Neural cell (in vitro differentiated cells): ENCODE measurements at regions not wholly inside any gene's neighbourhood (a gene's known extent, or its start where the extent isn't known, plus 50 kb on each side); places are given as distances from the start of the nearest gene placed in this dataset.

Experiments
- H2AFZ ChIP-seq: fragments of 200-600, 300-800 bp; sonication (generic), shearing (Covaris generic); 2 replicates; pipeline ENCODE4 v1.6.0; 2014; ENCODE audit warnings: low read depth, mild to moderate bottlenecking, antibody characterized with exemption, low read length, moderate library complexity
- H3F3A ChIP-seq: fragments of 200-600 bp; shearing (Covaris generic); 2 replicates; pipeline ENCODE4 v1.6.1; 2016; ENCODE audit warnings: mild to moderate bottlenecking, moderate library complexity, mixed read lengths, antibody characterized with exemption, low read length; ENCODE audit not compliant: insufficient read depth, poor library complexity, severe bottlenecking
- H3K27ac ChIP-seq: fragments of 200-600, 300-800 bp; sonication (generic), shearing (Covaris generic); 2 replicates; pipeline ENCODE4 v1.5.1; 2014; ENCODE audit warnings: mild to moderate bottlenecking, low read length, moderate library complexity
- H3K27me3 ChIP-seq: fragments of 300-800, 200-600 bp; sonication (generic), shearing (Covaris generic); 2 replicates; pipeline ENCODE4 v1.6.0; 2014; ENCODE audit warnings: mild to moderate bottlenecking, low read depth, low read length, moderate library complexity; ENCODE audit not compliant: insufficient read depth
- H3K36me3 ChIP-seq: fragments of 300-800, 200-600 bp; sonication (generic), shearing (Covaris generic); 2 replicates; pipeline ENCODE4 v1.5.1; 2014; ENCODE audit warnings: mild to moderate bottlenecking, antibody characterized with exemption, low read length, moderate library complexity; ENCODE audit not compliant: insufficient read depth
- H3K4me2 ChIP-seq: fragments of 300-800, 200-600 bp; sonication (generic), shearing (Covaris generic); 2 replicates; pipeline ENCODE4 v1.6.0; 2014; ENCODE audit warnings: mild to moderate bottlenecking, low read length
- H3K4me3 ChIP-seq: fragments of 300-800, 200-600 bp; sonication (generic), shearing (Covaris generic); 2 replicates; pipeline ENCODE4 v1.5.1; 2014; ENCODE audit warnings: mild to moderate bottlenecking, low read length, moderate library complexity
- H3K79me2 ChIP-seq: fragments of 200-600 bp; shearing (Covaris generic); replicated peaks from 2 replicates; pipeline ENCODE4 v1.6.0; 2014; ENCODE audit warnings: mild to moderate bottlenecking, low read length, moderate library complexity; ENCODE audit not compliant: insufficient read depth
- H3K9ac ChIP-seq: fragments of 300-800, 200-600 bp; sonication (generic), shearing (Covaris generic); 2 replicates; pipeline ENCODE4 v1.6.1; 2016; ENCODE audit warnings: mild to moderate bottlenecking, low read length, mixed read lengths
- H3K9me2 ChIP-seq: fragments of 200-600 bp; shearing (Covaris generic); 2 replicates; pipeline ENCODE4 v1.6.1; 2016; ENCODE audit warnings: mild to moderate bottlenecking, low read length, mixed read lengths; ENCODE audit not compliant: insufficient read depth
- H3K9me3 ChIP-seq: fragments of 200-600, 300-800 bp; sonication (generic), shearing (Covaris generic); 2 replicates; pipeline ENCODE4 v1.6.1; 2016; ENCODE audit warnings: mild to moderate bottlenecking, mixed run types, low read length, moderate library complexity, mixed read lengths
- H4K20me1 ChIP-seq: fragments of 200-600 bp; shearing (Covaris generic); 2 replicates; pipeline ENCODE4 v1.6.1; 2016; ENCODE audit warnings: mild to moderate bottlenecking, mixed run types; ENCODE audit not compliant: insufficient read depth
- EP300 ChIP-seq: fragments of 450-650 bp; conservative IDR thresholded peaks from 2 replicates; pipeline ENCODE4 v1.6.1; 2014; ENCODE audit warnings: antibody characterized with exemption, mild to moderate bottlenecking, moderate library complexity; ENCODE audit not compliant: poor library complexity, severe bottlenecking
- EZH2 ChIP-seq: fragments of 200-600, 300-800 bp; shearing (Covaris generic), sonication (generic); IDR thresholded peaks from 2 replicates; pipeline ENCODE4 v1.6.1; 2014; ENCODE audit warnings: antibody characterized with exemption, low read length, borderline replicate concordance, mild to moderate bottlenecking; ENCODE audit not compliant: insufficient read depth, poor library complexity, severe bottlenecking
- MXI1 ChIP-seq: fragments of 450-650 bp; conservative IDR thresholded peaks from 2 replicates; pipeline ENCODE4 v1.6.1; 2014; ENCODE audit warnings: antibody characterized with exemption, mild to moderate bottlenecking; ENCODE audit not compliant: poor library complexity, severe bottlenecking
- POLR2AphosphoS5 ChIP-seq: IDR thresholded peaks from 2 replicates; pipeline ENCODE4 v1.6.1; 2012
- RAD21 ChIP-seq: fragments of 450-650 bp; conservative IDR thresholded peaks from 2 replicates; pipeline ENCODE4 v1.6.1; 2014; ENCODE audit warnings: antibody characterized with exemption, mild to moderate bottlenecking, moderate library complexity
- SMC3 ChIP-seq: fragments of 450-650 bp; conservative IDR thresholded peaks from 2 replicates; pipeline ENCODE4 v1.6.1; 2014; ENCODE audit warnings: antibody characterized with exemption, mild to moderate bottlenecking, moderate library complexity; ENCODE audit not compliant: poor library complexity
- TAF1 ChIP-seq: IDR thresholded peaks from 2 replicates; pipeline ENCODE4 v1.6.1; 2012; ENCODE audit warnings: low read depth
- TF ChIP-seq, protein P1 (sequence below): fragments of 450-650 bp; IDR thresholded peaks from 2 replicates; pipeline ENCODE4 v1.5.1; 2014; ENCODE audit warnings: antibody characterized with exemption, mild to moderate bottlenecking, moderate library complexity; ENCODE audit not compliant: poor library complexity, severe bottlenecking
- TF ChIP-seq, protein P2 (sequence below): IDR thresholded peaks from 2 replicates; pipeline ENCODE4 v1.6.1; 2012; ENCODE audit warnings: borderline replicate concordance

DNA sequence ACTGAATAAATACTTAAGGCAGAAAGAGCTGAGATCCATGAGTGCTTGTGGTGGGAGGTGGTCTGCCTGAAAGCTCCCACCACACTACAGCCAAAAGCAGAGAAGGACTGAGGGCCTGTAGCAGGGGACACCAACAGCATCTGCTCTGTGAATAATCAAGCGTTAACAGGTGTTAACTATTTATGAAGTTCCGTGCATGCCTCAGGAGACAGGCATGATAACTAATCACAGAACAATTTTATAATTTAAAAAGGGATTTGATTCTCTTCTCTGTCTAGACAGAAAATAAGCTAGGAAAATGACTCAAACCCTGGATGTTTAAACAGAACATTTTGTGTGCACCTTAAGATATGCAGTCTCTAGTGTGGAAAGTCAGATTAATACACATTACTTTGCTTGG lies 61.5 kb upstream of the GHITM start:
- no peaks in the 10 kb centered on the region for H3K36me3 ChIP-seq
- no peaks in the 10 kb centered on the region for H3K27me3 ChIP-seq
- no peak overlapping the region for H3K4me3 ChIP-seq
- H2AFZ ChIP-seq = no peak overlapping the region
- no peaks in the 10 kb centered on the region for H3K9me2 ChIP-seq
- H3K27ac ChIP-seq = no peak overlapping the region
- H3K4me2 ChIP-seq = no peak overlapping the region
- no peak overlapping the region for H3K9ac ChIP-seq
- no peaks in the 10 kb centered on the region for H3K9me3 ChIP-seq
- no peaks in the 10 kb centered on the region for H4K20me1 ChIP-seq
- TF ChIP-seq EZH2 (no peak), POLR2AphosphoS5 (no peak), TAF1 (no peak), SMC3 (no peak), EP300 (no peak), MXI1 (no peak)
- TF ChIP-seq, protein P1, sequence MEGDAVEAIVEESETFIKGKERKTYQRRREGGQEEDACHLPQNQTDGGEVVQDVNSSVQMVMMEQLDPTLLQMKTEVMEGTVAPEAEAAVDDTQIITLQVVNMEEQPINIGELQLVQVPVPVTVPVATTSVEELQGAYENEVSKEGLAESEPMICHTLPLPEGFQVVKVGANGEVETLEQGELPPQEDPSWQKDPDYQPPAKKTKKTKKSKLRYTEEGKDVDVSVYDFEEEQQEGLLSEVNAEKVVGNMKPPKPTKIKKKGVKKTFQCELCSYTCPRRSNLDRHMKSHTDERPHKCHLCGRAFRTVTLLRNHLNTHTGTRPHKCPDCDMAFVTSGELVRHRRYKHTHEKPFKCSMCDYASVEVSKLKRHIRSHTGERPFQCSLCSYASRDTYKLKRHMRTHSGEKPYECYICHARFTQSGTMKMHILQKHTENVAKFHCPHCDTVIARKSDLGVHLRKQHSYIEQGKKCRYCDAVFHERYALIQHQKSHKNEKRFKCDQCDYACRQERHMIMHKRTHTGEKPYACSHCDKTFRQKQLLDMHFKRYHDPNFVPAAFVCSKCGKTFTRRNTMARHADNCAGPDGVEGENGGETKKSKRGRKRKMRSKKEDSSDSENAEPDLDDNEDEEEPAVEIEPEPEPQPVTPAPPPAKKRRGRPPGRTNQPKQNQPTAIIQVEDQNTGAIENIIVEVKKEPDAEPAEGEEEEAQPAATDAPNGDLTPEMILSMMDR = no peak
- no peaks in the 10 kb centered on the region for H3F3A ChIP-seq
- H3K79me2 ChIP-seq = no peaks in the 10 kb centered on the region

DNA sequence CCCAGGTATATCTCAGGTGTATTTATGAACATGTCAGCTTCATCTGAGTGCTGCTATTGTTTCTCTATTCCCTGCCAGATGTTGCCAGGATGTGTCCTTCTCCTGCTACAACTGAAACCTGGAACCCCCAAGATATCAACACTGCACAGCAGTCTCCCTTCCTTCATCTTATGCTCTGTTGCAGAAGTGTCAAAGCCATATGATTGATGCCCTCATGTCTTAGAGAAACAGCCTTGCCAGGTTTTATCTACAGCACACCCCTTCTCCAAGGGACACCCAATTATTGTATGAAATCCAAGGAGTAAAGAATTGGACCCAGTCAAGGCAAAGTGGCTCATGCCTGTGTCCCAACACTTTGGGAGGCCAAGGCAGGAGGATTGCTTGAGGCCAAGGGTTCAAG lies 60.5 kb upstream of the GHITM start:
- Histone ChIP-seq H3K9me2 (no peaks in the 10 kb centered on the region), H3K36me3 (no peaks in the 10 kb centered on the region), H3K9me3 (no peaks in the 10 kb centered on the region), H3K79me2 (no peaks in the 10 kb centered on the region), H3F3A (no peaks in the 10 kb centered on the region), H2AFZ (no peak overlapping the region), H3K4me2 (no peak overlapping the region), H3K27me3 (no peaks in the 10 kb centered on the region), H3K9ac (no peak overlapping the region), H3K4me3 (no peak overlapping the region), H4K20me1 (no peaks in the 10 kb centered on the region), H3K27ac (no peak overlapping the region)
- no peak for TF ChIP-seq TAF1
- no peak for TF ChIP-seq MXI1
- TF ChIP-seq EP300 = no peak
- TF ChIP-seq, protein P2, sequence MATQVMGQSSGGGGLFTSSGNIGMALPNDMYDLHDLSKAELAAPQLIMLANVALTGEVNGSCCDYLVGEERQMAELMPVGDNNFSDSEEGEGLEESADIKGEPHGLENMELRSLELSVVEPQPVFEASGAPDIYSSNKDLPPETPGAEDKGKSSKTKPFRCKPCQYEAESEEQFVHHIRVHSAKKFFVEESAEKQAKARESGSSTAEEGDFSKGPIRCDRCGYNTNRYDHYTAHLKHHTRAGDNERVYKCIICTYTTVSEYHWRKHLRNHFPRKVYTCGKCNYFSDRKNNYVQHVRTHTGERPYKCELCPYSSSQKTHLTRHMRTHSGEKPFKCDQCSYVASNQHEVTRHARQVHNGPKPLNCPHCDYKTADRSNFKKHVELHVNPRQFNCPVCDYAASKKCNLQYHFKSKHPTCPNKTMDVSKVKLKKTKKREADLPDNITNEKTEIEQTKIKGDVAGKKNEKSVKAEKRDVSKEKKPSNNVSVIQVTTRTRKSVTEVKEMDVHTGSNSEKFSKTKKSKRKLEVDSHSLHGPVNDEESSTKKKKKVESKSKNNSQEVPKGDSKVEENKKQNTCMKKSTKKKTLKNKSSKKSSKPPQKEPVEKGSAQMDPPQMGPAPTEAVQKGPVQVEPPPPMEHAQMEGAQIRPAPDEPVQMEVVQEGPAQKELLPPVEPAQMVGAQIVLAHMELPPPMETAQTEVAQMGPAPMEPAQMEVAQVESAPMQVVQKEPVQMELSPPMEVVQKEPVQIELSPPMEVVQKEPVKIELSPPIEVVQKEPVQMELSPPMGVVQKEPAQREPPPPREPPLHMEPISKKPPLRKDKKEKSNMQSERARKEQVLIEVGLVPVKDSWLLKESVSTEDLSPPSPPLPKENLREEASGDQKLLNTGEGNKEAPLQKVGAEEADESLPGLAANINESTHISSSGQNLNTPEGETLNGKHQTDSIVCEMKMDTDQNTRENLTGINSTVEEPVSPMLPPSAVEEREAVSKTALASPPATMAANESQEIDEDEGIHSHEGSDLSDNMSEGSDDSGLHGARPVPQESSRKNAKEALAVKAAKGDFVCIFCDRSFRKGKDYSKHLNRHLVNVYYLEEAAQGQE = no peak
- TF ChIP-seq, protein P1 = no peak
- TF ChIP-seq SMC3 = no peak
- no peak for TF ChIP-seq POLR2AphosphoS5
- no peak for TF ChIP-seq EZH2
- TF ChIP-seq RAD21 = no peak
